HAP-1 (cell line): ENCODE measurements at regions not wholly inside any gene's neighbourhood (a gene's known extent, or its start where the extent isn't known, plus 50 kb on each side); places are given as distances from the start of the nearest gene placed in this dataset.
A peak's percentile ranks its signal among the peaks of the same experiment; 100 is the strongest.
"Not testable (repeated sequence)": the region's sequence is repeated elsewhere in the genome, so short reads cannot be mapped to it uniquely, and the experiment has no call there.

Experiments
- DNase-seq, 2 experiments: peaks; one replicate each; pipeline ENCODE4 v3.0.0-alpha.2; 2016 to 2020; ENCODE audit warnings: low spot score in 2 of 2
- H3K27me3 ChIP-seq: fragments of 250-450 bp; sonication (Bioruptor Pico); 2 replicates; pipeline ENCODE4 v1.5.1; 2020; ENCODE audit warnings: low read depth, mild to moderate bottlenecking, moderate library complexity
- H3K36me3 ChIP-seq: fragments of 250-450 bp; sonication (Bioruptor Pico); replicated peaks from 2 replicates; pipeline ENCODE4 v1.5.1; 2020; ENCODE audit warnings: mild to moderate bottlenecking
- H3K4me1 ChIP-seq: fragments of 250-450 bp; sonication (Bioruptor Pico); 2 replicates; pipeline ENCODE4 v1.5.1; 2020; ENCODE audit warnings: mild to moderate bottlenecking
- H3K4me3 ChIP-seq: fragments of 250-450 bp; sonication (Bioruptor Pico); 2 replicates; pipeline ENCODE4 v1.5.1; 2020; ENCODE audit warnings: mild to moderate bottlenecking, moderate library complexity
- H3K9me3 ChIP-seq: fragments of 250-450 bp; sonication (Bioruptor Pico); 2 replicates; pipeline ENCODE4 v1.5.1; 2020; ENCODE audit warnings: mild to moderate bottlenecking, moderate library complexity
- in situ Hi-C: fragments of 300-500 bp; cut with MboI; formaldehyde crosslinking; loops from 3 replicates; pipeline ENCODE4 v1.14.3; 2020; ENCODE audit warnings: low sequenced_read_pairs, inconsistent platforms, mixed read lengths

- H3K36me3 ChIP-seq, H3K4me1 ChIP-seq, in situ Hi-C loops, H3K4me3 ChIP-seq, H3K9me3 ChIP-seq, H3K27me3 ChIP-seq, DNase-seq: not testable (repeated sequence)
Observed at GRCh38 chr2:90011101-90011443, 1319.6 kb downstream of the RPIA start.

GRCh38 chr2:90019908-90020307 lies 1328.4 kb downstream of the RPIA start:
- H3K9me3 ChIP-seq, DNase-seq, H3K36me3 ChIP-seq, H3K4me3 ChIP-seq, in situ Hi-C loops, H3K4me1 ChIP-seq, H3K27me3 ChIP-seq: not testable (repeated sequence)

GRCh38 chr2:90021234-90021633 lies 1329.8 kb downstream of the RPIA start:
- in situ Hi-C loops, H3K4me1 ChIP-seq, H3K4me3 ChIP-seq, H3K36me3 ChIP-seq, H3K9me3 ChIP-seq, H3K27me3 ChIP-seq: not testable (repeated sequence)
- peak in 1 of 2 experiments; percentile 12 for DNase-seq

GRCh38 chr2:90027231-90027643 lies 1335.8 kb downstream of the RPIA start:
- H3K27me3 ChIP-seq, in situ Hi-C loops: not testable (repeated sequence)

GRCh38 chr2:90028381-90029079 lies 1337.1 kb downstream of the RPIA start:
- in situ Hi-C loops, H3K4me3 ChIP-seq, H3K36me3 ChIP-seq, H3K27me3 ChIP-seq, DNase-seq, H3K4me1 ChIP-seq, H3K9me3 ChIP-seq: not testable (repeated sequence)

More at GRCh38 chr2:90027231-90027643, 1335.8 kb downstream of the RPIA start:
- not testable (repeated sequence) for DNase-seq, H3K4me3 ChIP-seq, H3K4me1 ChIP-seq, H3K36me3 ChIP-seq, H3K9me3 ChIP-seq

- in situ Hi-C loops, H3K9me3 ChIP-seq, H3K4me1 ChIP-seq, DNase-seq, H3K4me3 ChIP-seq, H3K36me3 ChIP-seq, H3K27me3 ChIP-seq: not testable (repeated sequence)
Observed at GRCh38 chr2:90029080-90029428, 1337.6 kb downstream of the RPIA start.

- H3K4me1 ChIP-seq, in situ Hi-C loops, H3K4me3 ChIP-seq, DNase-seq, H3K36me3 ChIP-seq, H3K9me3 ChIP-seq, H3K27me3 ChIP-seq: not testable (repeated sequence)
Observed at GRCh38 chr2:90032269-90032668, 1340.8 kb downstream of the RPIA start.

- H3K9me3 ChIP-seq, H3K27me3 ChIP-seq, H3K36me3 ChIP-seq, H3K4me3 ChIP-seq, in situ Hi-C loops, H3K4me1 ChIP-seq: not testable (repeated sequence)
- DNase-seq, result peak in 1 of 2 experiments; percentile 9
Observed at GRCh38 chr2:90036335-90036734, 1344.9 kb downstream of the RPIA start.

- H3K27me3 ChIP-seq, DNase-seq, H3K9me3 ChIP-seq, in situ Hi-C loops, H3K36me3 ChIP-seq, H3K4me3 ChIP-seq, H3K4me1 ChIP-seq: not testable (repeated sequence)
Observed at GRCh38 chr2:90039093-90039492, 1347.6 kb downstream of the RPIA start.

GRCh38 chr2:90047776-90048175 lies 1356.3 kb downstream of the RPIA start:
- DNase-seq, H3K27me3 ChIP-seq, H3K36me3 ChIP-seq, in situ Hi-C loops, H3K4me3 ChIP-seq, H3K9me3 ChIP-seq, H3K4me1 ChIP-seq: not testable (repeated sequence)

- H3K36me3 ChIP-seq, in situ Hi-C loops, H3K27me3 ChIP-seq, H3K4me1 ChIP-seq, H3K4me3 ChIP-seq, DNase-seq, H3K9me3 ChIP-seq: not testable (repeated sequence)
Observed at GRCh38 chr2:90052113-90052631, 1360.7 kb downstream of the RPIA start.

- DNase-seq, result peak; percentile 49 to 78
- H3K4me1 ChIP-seq, result no peaks in the 10 kb centered on the region
- H3K9me3 ChIP-seq, result no peaks in the 10 kb centered on the region
- H3K4me3 ChIP-seq, result no peak overlapping the region
- in situ Hi-C loops, result no loop called here
- no peaks in the 10 kb centered on the region for H3K36me3 ChIP-seq
- no peaks in the 10 kb centered on the region for H3K27me3 ChIP-seq
Observed at GRCh38 chr2:90069290-90069894, 1377.9 kb downstream of the RPIA start.

- no peaks in the 10 kb centered on the region for H3K9me3 ChIP-seq
- no peak for DNase-seq
Observed at GRCh38 chr2:90076311-90076710, 1384.8 kb downstream of the RPIA start.

GRCh38 chr2:90077948-90078347 lies 1386.5 kb downstream of the RPIA start:
- H3K27me3 ChIP-seq, result no peaks in the 10 kb centered on the region
- no peaks in the 10 kb centered on the region for H3K9me3 ChIP-seq
- in situ Hi-C loops, result no loop called here
- H3K4me1 ChIP-seq, result no peaks in the 10 kb centered on the region
- DNase-seq, result no peak
- no peaks in the 10 kb centered on the region for H3K36me3 ChIP-seq
- no peak overlapping the region for H3K4me3 ChIP-seq

More at GRCh38 chr2:90076311-90076710, 1384.8 kb downstream of the RPIA start:
- Histone ChIP-seq H3K4me3 (no peak overlapping the region), H3K36me3 (no peaks in the 10 kb centered on the region), H3K27me3 (no peaks in the 10 kb centered on the region), H3K4me1 (no peaks in the 10 kb centered on the region)
- in situ Hi-C loops, result no loop called here

- Histone ChIP-seq H3K4me3 (no peak overlapping the region), H3K27me3 (no peaks in the 10 kb centered on the region), H3K36me3 (no peaks in the 10 kb centered on the region), H3K4me1 (no peaks in the 10 kb centered on the region), H3K9me3 (no peaks in the 10 kb centered on the region)
- DNase-seq, result no peak
- in situ Hi-C loops, result no loop called here
Observed at GRCh38 chr2:90079374-90079773, 1387.9 kb downstream of the RPIA start.
